WI38 (cell line): ENCODE measurements at regions not wholly inside any gene's neighbourhood (a gene's known extent, or its start where the extent isn't known, plus 50 kb on each side); places are given as distances from the start of the nearest gene placed in this dataset.

Experiments
- H3K4me3 ChIP-seq: 2 replicates; pipeline ENCODE4 v1.5.1; 2011; ENCODE audit warnings: low read depth, mild to moderate bottlenecking, control low read depth, low read length
- CTCF ChIP-seq: IDR thresholded peaks from 2 replicates; pipeline ENCODE4 v1.5.1; 2012; ENCODE audit warnings: low read depth, mild to moderate bottlenecking, control low read depth, low read length

- no peak for TF ChIP-seq CTCF
- H3K4me3 ChIP-seq = no peak overlapping the region
These were observed 228.1 kb upstream of the FERD3L start for GRCh38 chr7:19373334-19373733.

- TF ChIP-seq CTCF = no peak
- H3K4me3 ChIP-seq = no peak overlapping the region
These were observed 224.6 kb upstream of the FERD3L start for GRCh38 chr7:19369806-19370205.

GRCh38 chr7:19369182-19369581 lies 224.0 kb upstream of the FERD3L start:
- no peak overlapping the region for H3K4me3 ChIP-seq
- no peak for TF ChIP-seq CTCF

- H3K4me3 ChIP-seq = no peak overlapping the region
- TF ChIP-seq CTCF = no peak
These were observed 223.3 kb upstream of the FERD3L start for GRCh38 chr7:19368491-19368925.

GRCh38 chr7:19364950-19365349 lies 219.7 kb upstream of the FERD3L start:
- TF ChIP-seq CTCF = no peak

GRCh38 chr7:19362099-19362498 lies 216.9 kb upstream of the FERD3L start:
- no peak overlapping the region for H3K4me3 ChIP-seq
- TF ChIP-seq CTCF = no peak

More at GRCh38 chr7:19364950-19365349, 219.7 kb upstream of the FERD3L start:
- no peak overlapping the region for H3K4me3 ChIP-seq

- no peak for TF ChIP-seq CTCF
- no peak overlapping the region for H3K4me3 ChIP-seq
These were observed 208.0 kb upstream of the FERD3L start for GRCh38 chr7:19353180-19353579.
